ENCODE measurements at regions not wholly inside any gene's neighbourhood (a gene's known extent, or its start where the extent isn't known, plus 50 kb on each side); places are given as distances from the start of the nearest gene placed in this dataset.

DNA sequence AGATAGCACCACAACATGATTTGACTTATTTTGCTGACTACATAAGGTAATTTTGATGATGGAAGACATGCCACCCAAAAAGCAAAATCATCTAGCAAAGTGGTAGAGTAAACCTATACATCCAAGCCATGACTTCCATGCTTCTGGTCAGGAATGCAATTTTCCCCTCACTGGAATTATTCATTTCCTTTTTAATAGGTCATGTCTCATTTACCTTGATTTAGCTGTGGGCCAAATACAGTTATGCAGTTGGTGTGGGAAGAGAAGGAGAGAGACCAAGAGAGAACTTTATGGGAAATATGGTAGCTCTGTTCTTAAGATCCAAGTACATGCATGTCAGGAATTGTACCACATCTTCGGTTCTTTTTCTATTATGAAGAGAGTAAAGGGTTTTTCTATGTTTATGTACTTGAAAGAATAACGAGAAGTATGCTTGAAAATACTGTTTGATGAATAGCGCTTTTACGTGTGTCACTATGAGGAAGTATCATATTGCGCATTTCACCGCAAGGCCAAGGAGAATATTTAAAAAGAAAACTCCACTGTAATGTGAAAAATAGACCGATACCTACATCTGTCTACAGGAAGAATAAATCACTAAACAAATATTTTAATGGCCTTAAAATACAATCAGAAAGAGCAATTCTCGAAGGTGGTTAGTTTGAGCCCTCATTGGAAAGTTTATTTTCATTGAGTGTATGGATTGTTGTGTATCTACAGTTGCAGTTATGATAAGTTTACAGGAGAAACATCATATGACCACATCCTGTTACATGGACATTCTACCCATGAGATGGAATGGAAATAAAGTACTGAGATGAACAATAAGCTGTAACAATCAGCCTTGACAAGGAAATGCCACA lies 134.0 kb downstream of the FOXD1 start:
- no peak for DNase-seq (ENCODE audit: low spot score)
- intact Hi-C loops (cut with DNase I): no loop called here

DNA sequence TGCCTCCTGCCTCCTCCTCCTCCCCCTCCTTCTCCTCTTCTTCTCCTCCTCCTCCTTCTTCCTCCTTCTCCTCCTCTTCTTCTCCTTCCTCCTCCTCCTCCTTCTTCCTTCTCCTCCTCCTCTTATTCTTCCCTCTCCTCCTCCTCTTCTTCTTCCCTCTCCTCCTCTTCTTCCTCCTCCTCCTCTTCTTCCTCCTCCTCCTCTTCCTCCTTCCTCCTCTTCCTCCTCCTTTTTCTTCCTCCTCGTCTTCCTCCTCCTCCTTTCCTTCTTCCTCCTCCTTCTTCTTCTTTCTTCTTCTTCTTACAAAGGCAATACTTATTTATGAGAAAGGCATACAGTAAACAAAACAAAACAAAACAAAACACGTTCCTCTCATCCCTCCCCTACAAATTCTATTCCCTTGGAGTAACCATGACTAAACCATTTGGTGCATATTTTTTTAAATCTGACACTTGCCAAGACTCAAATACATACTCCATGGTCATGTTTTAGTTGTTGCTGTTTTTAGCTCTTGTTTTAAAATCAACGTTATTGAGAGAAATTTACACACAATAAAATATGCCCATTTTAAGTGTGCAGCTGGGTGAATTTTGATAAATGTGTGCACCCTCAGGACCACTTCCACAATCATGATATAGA lies 135.6 kb downstream of the FOXD1 start:
- intact Hi-C loops (cut with DNase I): no loop called here
- no peak for DNase-seq (ENCODE audit: low spot score)

GRCh38 chr5:73312146-73312871 lies 136.3 kb downstream of the FOXD1 start:
- intact Hi-C loops (cut with DNase I): no loop called here
- DNase-seq (ENCODE audit: low spot score): no peak

GRCh38 chr5:73311291-73312110 lies 137.1 kb downstream of the FOXD1 start:
- no peak for DNase-seq (ENCODE audit: low spot score)
- intact Hi-C loops (cut with DNase I): no loop called here

GRCh38 chr5:73307645-73308355 lies 134.8 kb downstream of the TMEM174 start:
- intact Hi-C loops (cut with DNase I): no loop called here
- DNase-seq (ENCODE audit: low spot score): no peak

DNA sequence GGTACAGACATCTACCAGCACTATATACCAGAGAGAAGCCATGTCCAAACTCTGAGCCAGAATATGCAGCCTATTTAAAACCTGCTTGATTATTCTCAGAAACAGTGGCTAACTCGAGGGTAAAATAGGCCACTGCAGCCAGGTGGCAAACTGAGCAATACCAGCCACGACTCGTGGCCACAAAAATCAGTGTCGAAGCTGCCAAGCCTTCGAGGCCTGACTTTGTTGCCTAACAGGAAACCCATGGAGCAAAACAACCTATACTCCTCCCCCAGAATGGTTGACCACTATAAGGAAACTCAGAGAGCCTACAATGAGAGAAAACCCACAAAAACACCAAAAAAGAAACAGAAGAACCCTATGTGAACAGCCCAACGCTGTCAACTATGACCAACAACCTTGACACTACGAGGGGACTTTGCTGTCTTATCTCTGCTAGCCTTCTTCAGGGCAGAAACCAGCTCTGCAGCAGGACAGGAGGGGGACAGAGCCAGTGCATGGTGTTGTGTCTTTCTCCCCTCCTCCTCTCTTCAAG lies 133.8 kb downstream of the TMEM174 start:
- DNase-seq (ENCODE audit: low spot score): no peak
- intact Hi-C loops (cut with DNase I): no loop called here

GRCh38 chr5:73306078-73306719 lies 133.2 kb downstream of the TMEM174 start:
- intact Hi-C loops (cut with DNase I): no loop called here
- DNase-seq (ENCODE audit: low spot score): no peak

DNA sequence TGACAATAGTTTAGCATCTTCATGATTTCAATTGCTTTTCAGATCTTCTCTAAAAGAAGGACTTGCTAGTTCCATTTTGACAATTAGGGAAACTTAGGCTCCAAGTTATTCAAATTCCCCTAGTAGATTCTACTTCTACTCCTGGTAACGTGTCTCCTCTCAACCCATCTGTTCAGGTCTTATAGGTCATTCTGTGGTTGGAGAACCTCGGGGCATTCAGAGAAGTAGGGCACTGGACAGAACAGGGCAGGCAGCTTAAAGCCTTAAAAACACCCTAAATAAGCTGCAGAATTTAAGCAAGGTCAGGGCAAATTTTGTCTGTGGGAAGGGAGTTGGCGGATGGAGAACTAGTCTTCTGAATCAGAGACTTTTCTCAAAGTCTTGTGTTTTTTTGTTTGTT lies 132.4 kb downstream of the TMEM174 start:
- intact Hi-C loops (cut with DNase I): no loop called here
- no peak for DNase-seq (ENCODE audit: low spot score)

- intact Hi-C loops (cut with DNase I): loop anchor here (5.0 kb wide), 1 partner anchor 143 kb away; the partner anchor contains the start of gene FOXD1
- no peak for DNase-seq (ENCODE audit: low spot score)
These were observed 131.4 kb downstream of the TMEM174 start for GRCh38 chr5:73304381-73304780.

GRCh38 chr5:73303148-73304079 lies 130.4 kb downstream of the TMEM174 start:
- intact Hi-C loops (cut with DNase I): loop anchor here (5.0 kb wide), 1 partner anchor 144 kb away; the partner anchor contains the start of gene FOXD1
- no peak for DNase-seq (ENCODE audit: low spot score)

GRCh38 chr5:73302797-73303147 lies 129.8 kb downstream of the TMEM174 start:
- intact Hi-C loops (cut with DNase I): loop anchor here (5.0 kb wide), 1 partner anchor 145 kb away; the partner anchor contains the start of gene FOXD1
- no peak for DNase-seq (ENCODE audit: low spot score)

GRCh38 chr5:73301208-73301901 lies 128.4 kb downstream of the TMEM174 start:
- no peak for DNase-seq (ENCODE audit: low spot score)
- intact Hi-C loops (cut with DNase I): loop anchor here (5.0 kb wide), 1 partner anchor 146 kb away; the partner anchor contains the start of gene FOXD1

GRCh38 chr5:73300337-73301207 lies 127.6 kb downstream of the TMEM174 start:
- DNase-seq (ENCODE audit: low spot score): no peak
- intact Hi-C loops (cut with DNase I): loop anchor here (5.0 kb wide), 1 partner anchor 147 kb away; the partner anchor contains the start of gene FOXD1

DNA sequence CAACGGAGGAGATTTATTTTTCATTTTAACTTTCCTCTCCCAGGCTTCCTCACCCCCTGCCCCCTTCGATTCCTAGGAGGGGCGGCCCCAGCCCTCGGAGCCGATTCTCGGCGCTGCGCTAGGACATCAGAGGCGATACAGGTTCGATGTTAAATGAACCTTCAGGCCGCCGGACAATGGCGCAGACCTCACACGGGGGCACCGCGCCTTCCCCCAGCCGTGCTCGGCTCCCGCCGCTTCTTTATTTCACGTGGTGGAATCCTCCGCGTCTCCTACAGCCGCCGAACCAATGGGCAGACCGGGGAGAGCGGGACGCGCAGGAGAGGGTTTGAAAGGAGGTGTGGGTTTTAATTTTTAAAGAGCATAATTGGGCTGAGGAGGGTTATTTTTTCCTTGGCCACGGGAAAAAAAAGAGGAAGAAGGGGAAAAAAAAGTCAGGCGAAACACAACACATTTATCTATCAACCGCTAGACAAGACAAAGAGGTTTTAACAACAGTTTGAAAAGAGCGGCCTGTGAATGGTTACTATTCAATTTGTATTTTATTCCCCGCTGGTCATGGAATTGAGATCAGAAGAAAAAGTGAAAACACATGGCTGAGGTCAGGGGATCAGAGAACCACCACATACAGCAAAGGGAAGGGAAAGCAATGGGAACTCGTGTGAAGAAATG lies 126.8 kb downstream of the TMEM174 start:
- intact Hi-C loops (cut with DNase I): loop anchor here (5.0 kb wide), 1 partner anchor 148 kb away; the partner anchor contains the start of gene FOXD1
- no peak for DNase-seq (ENCODE audit: low spot score)

All from cardiac septum (tissue), 1 donor.